ENCODE measurements at regions not wholly inside any gene's neighbourhood (a gene's known extent, or its start where the extent isn't known, plus 50 kb on each side); places are given as distances from the start of the nearest gene placed in this dataset.

DNA sequence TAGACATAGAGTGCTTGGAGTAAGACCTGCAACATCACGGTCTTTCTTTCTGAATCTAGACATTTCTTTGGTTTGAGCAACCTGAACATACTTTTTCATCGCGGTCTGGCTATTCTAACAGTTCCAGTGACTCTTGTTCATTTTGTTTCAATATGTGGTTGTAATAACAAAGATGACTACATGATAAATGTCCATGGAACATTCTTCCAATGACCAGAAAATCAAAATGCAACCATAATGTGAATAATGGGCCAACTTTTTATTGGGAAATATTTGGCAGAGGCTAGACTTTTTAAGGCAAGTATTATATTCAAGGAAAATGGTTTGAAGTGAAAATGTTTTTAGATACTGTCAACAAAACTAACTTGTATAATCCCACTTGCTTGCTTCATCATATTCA, 282.5 kb downstream of the INHBA start:
- H3K4me1 ChIP-seq (replicated peaks in 1 of 4; ENCODE audit: control insufficient read depth in 3 of 4, insufficient read depth in 4 of 4, low read length in 3 of 4): peaks cover 0 to 4% (median 0%) of the 10 kb centered on the region in 4 experiments; a peak in 1 of 7 replicates
- no peak overlapping the region for H3K4me3 ChIP-seq (ENCODE audit: extremely low read depth in 1 of 4, insufficient read depth in 2 of 4, low read depth in 3 of 4, low read length in 4 of 4)
- ChIA-PET CTCF (ENCODE audit: partially characterized antibody) (interaction anchor here (1.2 kb wide), 1 partner anchor 105 kb away, joined by 3 read pairs; no protein-coding TSS in a partner anchor), POLR2A (ENCODE audit: partially characterized antibody) (no interaction called here)
- no peaks in the 10 kb centered on the region for H3K36me3 ChIP-seq (ENCODE audit: control insufficient read depth in 2 of 4, insufficient read depth in 4 of 4, low read length in 3 of 4)
- H4K5ac ChIP-seq (ENCODE audit: insufficient read length, low read depth, low read length): no peak overlapping the region
- no peak overlapping the region for H2BK5ac ChIP-seq (ENCODE audit: low read depth, low read length)
- no peaks in the 10 kb centered on the region for H3K79me1 ChIP-seq (ENCODE audit: low read depth, low read length)
- H3K4me2 ChIP-seq (ENCODE audit: insufficient read depth in 1 of 2, low read depth in 2 of 2, low read length in 2 of 2): no peak overlapping the region
- H2BK20ac ChIP-seq (ENCODE audit: low read length): no peak overlapping the region
- H4K91ac ChIP-seq (replicated peaks; ENCODE audit: insufficient read length, low read length): no peak overlapping the region
- no peaks in the 10 kb centered on the region for H3K79me2 ChIP-seq (ENCODE audit: control insufficient read depth in 1 of 2, insufficient read depth in 2 of 2, low read length in 2 of 2)
- no peak overlapping the region for H2BK12ac ChIP-seq (ENCODE audit: low read depth, low read length)
- no peaks in the 10 kb centered on the region; a peak in 1 of 7 replicates for H3K27me3 ChIP-seq (replicated peaks in 1 of 4; ENCODE audit: control insufficient read depth in 3 of 4, extremely low read depth in 1 of 4, insufficient read depth in 3 of 4, low read length in 3 of 4)
- no peak overlapping the region for H3K27ac ChIP-seq (ENCODE audit: low read depth, low read length)
- FAIRE-seq (no peak), DNase-seq (ENCODE audit: low read depth in 1 of 2, low spot score in 2 of 2) (no peak)
- H3K4ac ChIP-seq (replicated peaks; ENCODE audit: insufficient read length, low read depth, low read length): no peak overlapping the region
- H2BK120ac ChIP-seq (replicated peaks; ENCODE audit: low read depth, low read length): no peak overlapping the region
- H3K23me2 ChIP-seq (ENCODE audit: low read depth, low read length): peaks cover 1% of the 10 kb centered on the region; the same call in 1 of the 2 replicates
- H2BK15ac ChIP-seq (ENCODE audit: low read length): no peak overlapping the region
- no peak overlapping the region for H2AFZ ChIP-seq (ENCODE audit: low read length)
- no peak overlapping the region for H3K9ac ChIP-seq (replicated peaks in 1 of 4; ENCODE audit: extremely low read depth in 1 of 4, low read depth in 3 of 4, low read length in 3 of 4)
- H3K23ac ChIP-seq (ENCODE audit: insufficient read length): no peak overlapping the region
- no peak overlapping the region for H2AK5ac ChIP-seq (ENCODE audit: low read depth, low read length)
- no peak overlapping the region for H4K8ac ChIP-seq (ENCODE audit: extremely low read depth, insufficient read depth, low read length)
- H3K56ac ChIP-seq (replicated peaks; ENCODE audit: insufficient read length, low read depth, low read length): no peak overlapping the region
- TF ChIP-seq SAP30 (IDR thresholded peaks at IDR 0.05; ENCODE audit: insufficient read depth, insufficient replicate concordance, low read length) (no peak), SUZ12 (IDR thresholded peaks at IDR 0.05; ENCODE audit: low read length) (no peak), HDAC2 (IDR thresholded peaks at IDR 0.05; ENCODE audit: borderline replicate concordance in 1 of 2, low read depth in 2 of 2, low read length in 2 of 2) (no peak), TCF12 (IDR thresholded peaks at IDR 0.05; ENCODE audit: low read depth, low read length) (no peak)
- H3K9me3 ChIP-seq (ENCODE audit: insufficient read depth in 2 of 2, low read depth in 1 of 2, low read length in 1 of 2): no peaks in the 10 kb centered on the region
- H3K14ac ChIP-seq (ENCODE audit: insufficient read length): no peak overlapping the region
- H4K20me1 ChIP-seq (replicated peaks in 1 of 2; ENCODE audit: control insufficient read depth in 1 of 2, insufficient read depth in 2 of 2, low read length in 2 of 2): no peaks in the 10 kb centered on the region
- H3K18ac ChIP-seq (ENCODE audit: extremely low read depth, low read length): no peak overlapping the region
- WGBS, 2 experiments (ENCODE audit: extremely low coverage in 1 of 2, insufficient coverage in 1 of 2, insufficient read length in 1 of 2, insufficient replicate concordance in 2 of 2, low coverage in 1 of 2, low lambda C conversion rate in 2 of 2, missing lambda C conversion rate in 1 of 2): 94% methylated on average over 3 of the region's 3 CpGs; no CpG with 5 or more reads in 1 of the 2 experiments
